Right lobe of liver (tissue), 4 donors: ENCODE measurements at regions not wholly inside any gene's neighbourhood (a gene's known extent, or its start where the extent isn't known, plus 50 kb on each side); places are given as distances from the start of the nearest gene placed in this dataset.

Source experiments
- CTCF ChIP-seq, 4 donors: fragments of 200-600 bp in 3 of 4; fragments of 450-650 bp in 1 of 4; IDR thresholded peaks; one replicate each; pipeline versions ENCODE4 v1.5.1 to v1.8.0; 2016 to 2022; ENCODE audit warnings: antibody characterized with exemption in 4 of 4, mild to moderate bottlenecking in 2 of 4
- POLR2A ChIP-seq: fragments of 450-650 bp; IDR thresholded peaks from one replicate; pipeline ENCODE4 v1.6.1; 2017; ENCODE audit warnings: antibody characterized with exemption, mild to moderate bottlenecking
- donor health status: DM: no; HTN: no; CAD: no.
- donor health status: DM: no; HTN: no; CAD: no.
- donor health status: DM: no; HTN: yes; CAD: no.

DNA sequence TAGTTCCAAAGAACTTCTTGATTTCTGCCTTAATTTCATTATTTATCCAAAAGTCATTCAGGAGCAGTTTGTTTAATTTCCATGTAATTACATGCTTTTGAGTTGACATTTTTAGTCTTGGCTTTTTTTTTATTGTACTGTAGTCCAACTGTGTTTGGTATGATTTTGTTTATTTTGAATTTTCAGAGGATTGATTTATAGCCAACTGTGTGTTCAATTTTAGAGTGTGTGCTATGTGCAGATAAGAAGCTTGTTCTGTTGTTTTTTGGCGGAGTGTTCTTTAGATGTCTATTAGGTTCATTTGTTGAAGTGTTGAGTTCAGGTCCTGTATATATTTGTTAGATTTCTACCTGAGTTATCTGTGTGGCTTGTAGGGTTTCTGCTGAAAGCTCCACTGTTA, 533.6 kb downstream of the TRAM1L1 start:
- TF ChIP-seq CTCF (IDR thresholded peaks at IDR 0.05) (no peak), POLR2A (no peak)
